ENCODE measurements at regions not wholly inside any gene's neighbourhood (a gene's known extent, or its start where the extent isn't known, plus 50 kb on each side); places are given as distances from the start of the nearest gene placed in this dataset.

- TF ChIP-seq JUNB (IDR thresholded peaks at IDR 0.05; ENCODE audit: unreplicated experiment): no peak
- TF ChIP-seq ZNF114 (CRISPR knock-in tag; IDR thresholded peaks at IDR 0.05): no peak
- TF ChIP-seq EZH2phosphoT487 (IDR thresholded peaks at IDR 0.05; ENCODE audit: unreplicated experiment): no peak
- TF ChIP-seq EZH2 (IDR thresholded peaks at IDR 0.05; ENCODE audit: low read depth, unreplicated experiment): no peak
- TF ChIP-seq NANOG (IDR thresholded peaks at IDR 0.05; ENCODE audit: borderline replicate concordance): no peak
- no peak for TF ChIP-seq ETS1 (IDR thresholded peaks at IDR 0.05)
- TF ChIP-seq CTCF (conservative IDR thresholded peaks at IDR 0.05; ENCODE audit: low read depth in 2 of 2): no peak
- no peak for TF ChIP-seq ZNF462 (CRISPR knock-in tag; IDR thresholded peaks at IDR 0.05)
- TF ChIP-seq ZNF331 (CRISPR knock-in tag; IDR thresholded peaks at IDR 0.05; ENCODE audit: low read depth): no peak
- no peak for TF ChIP-seq REST (IDR thresholded peaks at IDR 0.05; ENCODE audit: unreplicated experiment)
- no peak for TF ChIP-seq STAT1 (IDR thresholded peaks at IDR 0.05; ENCODE audit: unreplicated experiment)
- TF ChIP-seq POLR2AphosphoS5 (IDR thresholded peaks at IDR 0.05; ENCODE audit: low read depth): no peak
- Histone ChIP-seq H3K36me3 (ENCODE audit: insufficient read depth) (no peaks in the 10 kb centered on the region), H3K27me3 (ENCODE audit: insufficient read depth) (no peaks in the 10 kb centered on the region), H3K9me2 (ENCODE audit: insufficient read depth) (no peaks in the 10 kb centered on the region), H4K20me1 (replicated peaks; ENCODE audit: insufficient read depth) (no peaks in the 10 kb centered on the region), H3K27ac (ENCODE audit: low read depth) (no peak overlapping the region), H3F3A (replicated peaks; ENCODE audit: low read depth) (no peaks in the 10 kb centered on the region), H3K4me1 (ENCODE audit: insufficient read depth) (peaks cover 8% of the 10 kb centered on the region), H2AFZ (no peak overlapping the region), H3K4me2 (no peak overlapping the region), H3K79me2 (replicated peaks; ENCODE audit: insufficient read depth) (no peaks in the 10 kb centered on the region), H3K4me3 (no peak overlapping the region)
- Mint-ChIP-seq H3K9me3 (no peaks in the 10 kb centered on the region), H3K27me3 (ENCODE audit: insufficient read depth, low read depth, poor library complexity) (peaks cover 2% of the 10 kb centered on the region), H3K36me3 (ENCODE audit: low read depth) (no peaks in the 10 kb centered on the region), H3K4me3 (no peak overlapping the region), H3K4me1 (peaks cover 11% of the 10 kb centered on the region), H3K27ac (no peak overlapping the region)
- ATAC-seq (no peak), DNase-seq (ENCODE audit: low spot score) (no peak)
Observed at GRCh38 chr5:101673120-101673519, 623.0 kb downstream of the SLCO4C1 start.
